ENCODE measurements at regions not wholly inside any gene's neighbourhood (a gene's known extent, or its start where the extent isn't known, plus 50 kb on each side); places are given as distances from the start of the nearest gene placed in this dataset.

- TF ChIP-seq CTCF (IDR thresholded peaks at IDR 0.05; ENCODE audit: low read depth, low read length) (no peak), EZH2phosphoT487 (IDR thresholded peaks at IDR 0.05; ENCODE audit: low read depth) (no peak)
Measured at GRCh38 chr7:12884033-12884432, 196.6 kb downstream of the ARL4A start.

All from OCI-LY3 (cell line).